ENCODE measurements at regions not wholly inside any gene's neighbourhood (a gene's known extent, or its start where the extent isn't known, plus 50 kb on each side); places are given as distances from the start of the nearest gene placed in this dataset.

DNA sequence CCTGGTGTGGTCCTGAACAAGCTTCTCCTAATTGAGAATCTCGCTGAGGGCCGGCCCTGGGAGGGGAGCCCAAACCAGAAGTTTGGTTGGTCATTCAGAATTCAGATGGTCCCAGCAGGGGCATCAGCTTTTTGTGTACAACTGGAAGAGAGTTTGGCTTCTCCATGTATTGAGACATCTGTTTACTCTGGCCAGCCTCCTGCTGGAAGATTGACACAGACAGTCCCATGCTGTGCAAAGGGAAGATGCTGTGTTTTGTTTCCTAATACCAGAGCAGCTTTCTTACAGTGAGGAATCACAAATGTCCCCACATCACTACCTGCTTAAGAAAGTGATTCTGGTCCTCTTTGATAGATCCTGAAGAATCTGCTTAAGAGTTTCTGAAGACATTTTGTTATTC lies 97.8 kb downstream of the PLEKHG1 start:
- TF ChIP-seq CREB1 (CRISPR knock-in tag; IDR thresholded peaks at IDR 0.05), result no peak
- TF ChIP-seq, protein P1, sequence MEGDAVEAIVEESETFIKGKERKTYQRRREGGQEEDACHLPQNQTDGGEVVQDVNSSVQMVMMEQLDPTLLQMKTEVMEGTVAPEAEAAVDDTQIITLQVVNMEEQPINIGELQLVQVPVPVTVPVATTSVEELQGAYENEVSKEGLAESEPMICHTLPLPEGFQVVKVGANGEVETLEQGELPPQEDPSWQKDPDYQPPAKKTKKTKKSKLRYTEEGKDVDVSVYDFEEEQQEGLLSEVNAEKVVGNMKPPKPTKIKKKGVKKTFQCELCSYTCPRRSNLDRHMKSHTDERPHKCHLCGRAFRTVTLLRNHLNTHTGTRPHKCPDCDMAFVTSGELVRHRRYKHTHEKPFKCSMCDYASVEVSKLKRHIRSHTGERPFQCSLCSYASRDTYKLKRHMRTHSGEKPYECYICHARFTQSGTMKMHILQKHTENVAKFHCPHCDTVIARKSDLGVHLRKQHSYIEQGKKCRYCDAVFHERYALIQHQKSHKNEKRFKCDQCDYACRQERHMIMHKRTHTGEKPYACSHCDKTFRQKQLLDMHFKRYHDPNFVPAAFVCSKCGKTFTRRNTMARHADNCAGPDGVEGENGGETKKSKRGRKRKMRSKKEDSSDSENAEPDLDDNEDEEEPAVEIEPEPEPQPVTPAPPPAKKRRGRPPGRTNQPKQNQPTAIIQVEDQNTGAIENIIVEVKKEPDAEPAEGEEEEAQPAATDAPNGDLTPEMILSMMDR (IDR thresholded peaks at IDR 0.05), result no peak
- TF ChIP-seq, protein P2, sequence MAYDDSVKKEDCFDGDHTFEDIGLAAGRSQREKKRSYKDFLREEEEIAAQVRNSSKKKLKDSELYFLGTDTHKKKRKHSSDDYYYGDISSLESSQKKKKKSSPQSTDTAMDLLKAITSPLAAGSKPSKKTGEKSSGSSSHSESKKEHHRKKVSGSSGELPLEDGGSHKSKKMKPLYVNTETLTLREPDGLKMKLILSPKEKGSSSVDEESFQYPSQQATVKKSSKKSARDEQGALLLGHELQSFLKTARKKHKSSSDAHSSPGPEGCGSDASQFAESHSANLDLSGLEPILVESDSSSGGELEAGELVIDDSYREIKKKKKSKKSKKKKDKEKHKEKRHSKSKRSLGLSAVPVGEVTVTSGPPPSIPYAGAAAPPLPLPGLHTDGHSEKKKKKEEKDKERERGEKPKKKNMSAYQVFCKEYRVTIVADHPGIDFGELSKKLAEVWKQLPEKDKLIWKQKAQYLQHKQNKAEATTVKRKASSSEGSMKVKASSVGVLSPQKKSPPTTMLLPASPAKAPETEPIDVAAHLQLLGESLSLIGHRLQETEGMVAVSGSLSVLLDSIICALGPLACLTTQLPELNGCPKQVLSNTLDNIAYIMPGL (CRISPR knock-in tag; IDR thresholded peaks at IDR 0.05), result no peak
- TF ChIP-seq, protein P3, sequence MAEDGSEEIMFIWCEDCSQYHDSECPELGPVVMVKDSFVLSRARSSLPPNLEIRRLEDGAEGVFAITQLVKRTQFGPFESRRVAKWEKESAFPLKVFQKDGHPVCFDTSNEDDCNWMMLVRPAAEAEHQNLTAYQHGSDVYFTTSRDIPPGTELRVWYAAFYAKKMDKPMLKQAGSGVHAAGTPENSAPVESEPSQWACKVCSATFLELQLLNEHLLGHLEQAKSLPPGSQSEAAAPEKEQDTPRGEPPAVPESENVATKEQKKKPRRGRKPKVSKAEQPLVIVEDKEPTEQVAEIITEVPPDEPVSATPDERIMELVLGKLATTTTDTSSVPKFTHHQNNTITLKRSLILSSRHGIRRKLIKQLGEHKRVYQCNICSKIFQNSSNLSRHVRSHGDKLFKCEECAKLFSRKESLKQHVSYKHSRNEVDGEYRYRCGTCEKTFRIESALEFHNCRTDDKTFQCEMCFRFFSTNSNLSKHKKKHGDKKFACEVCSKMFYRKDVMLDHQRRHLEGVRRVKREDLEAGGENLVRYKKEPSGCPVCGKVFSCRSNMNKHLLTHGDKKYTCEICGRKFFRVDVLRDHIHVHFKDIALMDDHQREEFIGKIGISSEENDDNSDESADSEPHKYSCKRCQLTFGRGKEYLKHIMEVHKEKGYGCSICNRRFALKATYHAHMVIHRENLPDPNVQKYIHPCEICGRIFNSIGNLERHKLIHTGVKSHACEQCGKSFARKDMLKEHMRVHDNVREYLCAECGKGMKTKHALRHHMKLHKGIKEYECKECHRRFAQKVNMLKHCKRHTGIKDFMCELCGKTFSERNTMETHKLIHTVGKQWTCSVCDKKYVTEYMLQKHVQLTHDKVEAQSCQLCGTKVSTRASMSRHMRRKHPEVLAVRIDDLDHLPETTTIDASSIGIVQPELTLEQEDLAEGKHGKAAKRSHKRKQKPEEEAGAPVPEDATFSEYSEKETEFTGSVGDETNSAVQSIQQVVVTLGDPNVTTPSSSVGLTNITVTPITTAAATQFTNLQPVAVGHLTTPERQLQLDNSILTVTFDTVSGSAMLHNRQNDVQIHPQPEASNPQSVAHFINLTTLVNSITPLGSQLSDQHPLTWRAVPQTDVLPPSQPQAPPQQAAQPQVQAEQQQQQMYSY (CRISPR knock-in tag; IDR thresholded peaks at IDR 0.05), result no peak
- TF ChIP-seq NFYB (CRISPR knock-in tag; conservative IDR thresholded peaks at IDR 0.05; ENCODE audit: low read depth), result no peak
- TF ChIP-seq, protein P4, sequence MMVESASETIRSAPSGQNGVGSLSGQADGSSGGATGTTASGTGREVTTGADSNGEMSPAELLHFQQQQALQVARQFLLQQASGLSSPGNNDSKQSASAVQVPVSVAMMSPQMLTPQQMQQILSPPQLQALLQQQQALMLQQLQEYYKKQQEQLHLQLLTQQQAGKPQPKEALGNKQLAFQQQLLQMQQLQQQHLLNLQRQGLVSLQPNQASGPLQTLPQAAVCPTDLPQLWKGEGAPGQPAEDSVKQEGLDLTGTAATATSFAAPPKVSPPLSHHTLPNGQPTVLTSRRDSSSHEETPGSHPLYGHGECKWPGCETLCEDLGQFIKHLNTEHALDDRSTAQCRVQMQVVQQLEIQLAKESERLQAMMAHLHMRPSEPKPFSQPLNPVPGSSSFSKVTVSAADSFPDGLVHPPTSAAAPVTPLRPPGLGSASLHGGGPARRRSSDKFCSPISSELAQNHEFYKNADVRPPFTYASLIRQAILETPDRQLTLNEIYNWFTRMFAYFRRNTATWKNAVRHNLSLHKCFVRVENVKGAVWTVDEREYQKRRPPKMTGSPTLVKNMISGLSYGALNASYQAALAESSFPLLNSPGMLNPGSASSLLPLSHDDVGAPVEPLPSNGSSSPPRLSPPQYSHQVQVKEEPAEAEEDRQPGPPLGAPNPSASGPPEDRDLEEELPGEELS (CRISPR knock-in tag; IDR thresholded peaks at IDR 0.05), result no peak
